ENCODE measurements at regions not wholly inside any gene's neighbourhood (a gene's known extent, or its start where the extent isn't known, plus 50 kb on each side); places are given as distances from the start of the nearest gene placed in this dataset.

DNA sequence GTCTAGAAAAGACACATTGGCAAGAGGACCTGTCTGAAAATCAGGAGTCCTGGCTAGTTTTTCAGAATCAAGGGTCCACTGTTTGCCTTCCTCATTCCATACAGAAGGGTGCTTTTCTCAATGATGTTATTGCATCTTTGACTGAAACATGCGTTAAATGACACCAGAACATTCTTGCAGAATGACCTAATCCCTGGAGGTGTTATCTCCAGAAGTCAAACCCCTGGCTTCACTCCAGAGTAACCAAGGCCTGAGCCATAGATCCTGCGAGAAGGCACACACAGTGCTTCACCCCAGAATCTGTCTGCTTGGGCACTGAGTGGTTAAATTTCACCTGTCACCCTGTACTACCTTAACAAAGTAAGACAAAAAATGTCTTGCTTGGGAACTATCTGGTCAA lies 1055.2 kb upstream of the FANCL start:
- intact Hi-C loops (cut with micrococcal nuclease; ENCODE audit: unreplicated experiment): no loop called here
- Histone ChIP-seq H3K36me3 (ENCODE audit: control insufficient read depth in 2 of 2, insufficient read depth in 2 of 2, low read length in 1 of 2) (no peaks in the 10 kb centered on the region), H3K79me2 (ENCODE audit: control insufficient read depth, insufficient read depth, low read length) (no peaks in the 10 kb centered on the region), H3K9me3 (replicated peaks; ENCODE audit: control insufficient read depth, insufficient read depth, low read length) (no peaks in the 10 kb centered on the region), H3K4me1 (ENCODE audit: control insufficient read depth, insufficient read depth, low read length) (no peaks in the 10 kb centered on the region), H3K27me3 (replicated peaks in 1 of 2; ENCODE audit: control insufficient read depth in 2 of 2, insufficient read depth in 2 of 2, low read length in 1 of 2) (no peaks in the 10 kb centered on the region), H3K9ac (ENCODE audit: control insufficient read depth, insufficient read depth, low read length) (no peak overlapping the region), H3K4me2 (ENCODE audit: control insufficient read depth, insufficient read depth) (no peak overlapping the region), H4K20me1 (ENCODE audit: control insufficient read depth, insufficient read depth) (no peaks in the 10 kb centered on the region), H3K4me3 (no peak overlapping the region), H3K27ac (ENCODE audit: control insufficient read depth, insufficient read depth) (no peak overlapping the region), H2AFZ (ENCODE audit: control insufficient read depth, low read depth, low read length) (no peak overlapping the region)
- ChIA-PET CTCF (interaction anchor here (0.6 kb wide), 1 partner anchor 1254 kb away, joined by 3 read pairs; no protein-coding TSS in a partner anchor), SMC1A (ENCODE audit: uncharacterized antibody, unreplicated experiment) (interaction anchor here (0.6 kb wide), 1 partner anchor 22 kb away, joined by 3 read pairs; no protein-coding TSS in a partner anchor), POLR2A (no interaction called here), RAD21 (ENCODE audit: unreplicated experiment) (no interaction called here)
- in situ Hi-C loops (cut with MboI): loop anchor here (5.0 kb wide), 1 partner anchor 1271 kb away; no protein-coding TSS in a partner anchor
- no peak for TF ChIP-seq SMC3 (IDR thresholded peaks at IDR 0.05; ENCODE audit: borderline replicate concordance, low read length)
- no peak for TF ChIP-seq IRF4 (IDR thresholded peaks at IDR 0.05; ENCODE audit: low read depth, low read length)
- no peak for TF ChIP-seq ZNF622 (IDR thresholded peaks at IDR 0.05)
- TF ChIP-seq JUNB (IDR thresholded peaks at IDR 0.05): no peak
- TF ChIP-seq, protein P1, sequence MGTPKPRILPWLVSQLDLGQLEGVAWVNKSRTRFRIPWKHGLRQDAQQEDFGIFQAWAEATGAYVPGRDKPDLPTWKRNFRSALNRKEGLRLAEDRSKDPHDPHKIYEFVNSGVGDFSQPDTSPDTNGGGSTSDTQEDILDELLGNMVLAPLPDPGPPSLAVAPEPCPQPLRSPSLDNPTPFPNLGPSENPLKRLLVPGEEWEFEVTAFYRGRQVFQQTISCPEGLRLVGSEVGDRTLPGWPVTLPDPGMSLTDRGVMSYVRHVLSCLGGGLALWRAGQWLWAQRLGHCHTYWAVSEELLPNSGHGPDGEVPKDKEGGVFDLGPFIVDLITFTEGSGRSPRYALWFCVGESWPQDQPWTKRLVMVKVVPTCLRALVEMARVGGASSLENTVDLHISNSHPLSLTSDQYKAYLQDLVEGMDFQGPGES (IDR thresholded peaks at IDR 0.05): no peak
- no peak for TF ChIP-seq CBX5 (IDR thresholded peaks at IDR 0.05; ENCODE audit: low read depth)
- TF ChIP-seq BACH1 (IDR thresholded peaks at IDR 0.05; ENCODE audit: borderline replicate concordance): no peak
- TF ChIP-seq PAX5 (IDR thresholded peaks at IDR 0.05; ENCODE audit: borderline replicate concordance, low read depth, low read length): no peak
- TF ChIP-seq, protein P2, sequence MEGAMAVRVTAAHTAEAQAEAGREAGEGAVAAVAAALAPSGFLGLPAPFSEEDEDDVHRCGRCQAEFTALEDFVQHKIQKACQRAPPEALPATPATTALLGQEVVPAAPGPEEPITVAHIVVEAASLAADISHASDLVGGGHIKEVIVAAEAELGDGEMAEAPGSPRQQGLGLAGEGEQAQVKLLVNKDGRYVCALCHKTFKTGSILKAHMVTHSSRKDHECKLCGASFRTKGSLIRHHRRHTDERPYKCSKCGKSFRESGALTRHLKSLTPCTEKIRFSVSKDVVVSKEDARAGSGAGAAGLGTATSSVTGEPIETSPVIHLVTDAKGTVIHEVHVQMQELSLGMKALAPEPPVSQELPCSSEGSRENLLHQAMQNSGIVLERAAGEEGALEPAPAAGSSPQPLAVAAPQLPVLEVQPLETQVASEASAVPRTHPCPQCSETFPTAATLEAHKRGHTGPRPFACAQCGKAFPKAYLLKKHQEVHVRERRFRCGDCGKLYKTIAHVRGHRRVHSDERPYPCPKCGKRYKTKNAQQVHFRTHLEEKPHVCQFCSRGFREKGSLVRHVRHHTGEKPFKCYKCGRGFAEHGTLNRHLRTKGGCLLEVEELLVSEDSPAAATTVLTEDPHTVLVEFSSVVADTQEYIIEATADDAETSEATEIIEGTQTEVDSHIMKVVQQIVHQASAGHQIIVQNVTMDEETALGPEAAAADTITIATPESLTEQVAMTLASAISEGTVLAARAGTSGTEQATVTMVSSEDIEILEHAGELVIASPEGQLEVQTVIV (IDR thresholded peaks at IDR 0.05; ENCODE audit: borderline replicate concordance, partially characterized antibody): no peak
- no peak for TF ChIP-seq CHD4 (IDR thresholded peaks at IDR 0.05)
- no peak for ATAC-seq
- no TSS peak for BruUV-seq (replicated peaks)
- DNase-seq (ENCODE audit: low read depth, low spot score): no peak
- no peak for FAIRE-seq
- WGBS (ENCODE audit: insufficient coverage, insufficient replicate concordance, low lambda C conversion rate, missing lambda C conversion rate): 6% methylated on average over 2 of the region's 2 CpGs

Measured in GM12878 (cell line).